AG09309 (cell line): ENCODE measurements at regions not wholly inside any gene's neighbourhood (a gene's known extent, or its start where the extent isn't known, plus 50 kb on each side); places are given as distances from the start of the nearest gene placed in this dataset.

ENCODE experiments used
- DNase-seq: peaks from one replicate; pipeline ENCODE4 v3.0.0-alpha.2; 2010; ENCODE audit warnings: low read depth
- H3K4me3 ChIP-seq: 2 replicates; pipeline ENCODE4 v1.5.1; 2011; ENCODE audit warnings: mild to moderate bottlenecking, low read depth, low read length, moderate library complexity; ENCODE audit not compliant: control insufficient read depth
- TF ChIP-seq, protein P1 (sequence below): IDR thresholded peaks from 2 replicates; pipeline ENCODE4 v1.5.1; 2011; ENCODE audit warnings: mild to moderate bottlenecking, low read depth, low read length, inconsistent platforms; ENCODE audit not compliant: insufficient read depth, control insufficient read depth; ENCODE audit errors: missing control alignments

GRCh38 chr1:221122501-221122900 lies 243.3 kb downstream of the HLX start:
- H3K4me3 ChIP-seq, result no peak overlapping the region
- TF ChIP-seq, protein P1, sequence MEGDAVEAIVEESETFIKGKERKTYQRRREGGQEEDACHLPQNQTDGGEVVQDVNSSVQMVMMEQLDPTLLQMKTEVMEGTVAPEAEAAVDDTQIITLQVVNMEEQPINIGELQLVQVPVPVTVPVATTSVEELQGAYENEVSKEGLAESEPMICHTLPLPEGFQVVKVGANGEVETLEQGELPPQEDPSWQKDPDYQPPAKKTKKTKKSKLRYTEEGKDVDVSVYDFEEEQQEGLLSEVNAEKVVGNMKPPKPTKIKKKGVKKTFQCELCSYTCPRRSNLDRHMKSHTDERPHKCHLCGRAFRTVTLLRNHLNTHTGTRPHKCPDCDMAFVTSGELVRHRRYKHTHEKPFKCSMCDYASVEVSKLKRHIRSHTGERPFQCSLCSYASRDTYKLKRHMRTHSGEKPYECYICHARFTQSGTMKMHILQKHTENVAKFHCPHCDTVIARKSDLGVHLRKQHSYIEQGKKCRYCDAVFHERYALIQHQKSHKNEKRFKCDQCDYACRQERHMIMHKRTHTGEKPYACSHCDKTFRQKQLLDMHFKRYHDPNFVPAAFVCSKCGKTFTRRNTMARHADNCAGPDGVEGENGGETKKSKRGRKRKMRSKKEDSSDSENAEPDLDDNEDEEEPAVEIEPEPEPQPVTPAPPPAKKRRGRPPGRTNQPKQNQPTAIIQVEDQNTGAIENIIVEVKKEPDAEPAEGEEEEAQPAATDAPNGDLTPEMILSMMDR, result no peak
- no peak for DNase-seq

- TF ChIP-seq, protein P1, result no peak
Measured at GRCh38 chr1:221125976-221126375, 246.7 kb downstream of the HLX start.

GRCh38 chr1:221137666-221138065 lies 258.4 kb downstream of the HLX start:
- no peak overlapping the region for H3K4me3 ChIP-seq
- TF ChIP-seq, protein P1, result no peak
- DNase-seq, result no peak

More at GRCh38 chr1:221125976-221126375, 246.7 kb downstream of the HLX start:
- DNase-seq, result no peak
- H3K4me3 ChIP-seq, result no peak overlapping the region

DNA sequence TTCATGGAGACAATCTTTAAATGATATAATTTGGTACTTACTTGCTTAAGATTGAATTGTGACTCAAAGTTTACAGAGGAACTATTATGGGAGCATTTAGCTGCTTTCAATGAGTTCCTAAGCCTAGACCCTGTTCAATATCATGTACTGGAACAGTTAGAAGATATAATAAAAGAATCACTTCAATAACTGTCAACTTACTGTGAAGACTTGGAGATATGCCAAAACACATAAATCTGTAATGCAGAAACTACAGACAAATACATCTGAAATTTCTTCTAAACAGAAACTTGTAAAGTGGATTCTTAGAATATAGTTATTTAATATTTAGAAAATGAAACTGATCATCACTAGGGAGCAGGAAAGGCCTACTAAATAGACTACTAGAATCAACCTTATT lies 259.3 kb downstream of the HLX start:
- no peak for DNase-seq
- TF ChIP-seq, protein P1, result no peak

DNA sequence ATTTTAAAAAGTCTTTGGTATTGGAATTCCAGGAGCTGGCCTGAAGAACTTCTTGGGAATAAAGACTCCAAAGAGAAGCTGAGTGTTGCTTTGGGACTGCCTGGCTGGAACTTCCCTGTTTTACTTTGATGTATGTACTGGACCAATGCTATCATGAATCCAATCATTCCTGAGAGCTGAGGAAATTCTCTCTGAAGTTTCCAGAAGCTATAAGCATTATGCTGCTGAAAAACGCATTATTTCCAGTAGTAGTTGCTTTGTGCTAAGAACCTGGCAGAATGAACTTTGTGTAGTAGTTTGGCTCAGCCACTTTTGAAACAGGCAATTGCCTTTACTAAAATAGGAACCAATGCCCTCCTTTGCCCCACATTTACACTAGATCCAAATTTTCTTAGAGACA lies 260.7 kb downstream of the HLX start:
- no peak for DNase-seq
- TF ChIP-seq, protein P1, result no peak
- no peak overlapping the region for H3K4me3 ChIP-seq

More for the DNA sequence above, 259.3 kb downstream of the HLX start:
- H3K4me3 ChIP-seq, result no peak overlapping the region

- TF ChIP-seq, protein P1, result no peak
- DNase-seq, result no peak
- no peak overlapping the region for H3K4me3 ChIP-seq
Measured at GRCh38 chr1:221141096-221141495, 261.9 kb downstream of the HLX start.

DNA sequence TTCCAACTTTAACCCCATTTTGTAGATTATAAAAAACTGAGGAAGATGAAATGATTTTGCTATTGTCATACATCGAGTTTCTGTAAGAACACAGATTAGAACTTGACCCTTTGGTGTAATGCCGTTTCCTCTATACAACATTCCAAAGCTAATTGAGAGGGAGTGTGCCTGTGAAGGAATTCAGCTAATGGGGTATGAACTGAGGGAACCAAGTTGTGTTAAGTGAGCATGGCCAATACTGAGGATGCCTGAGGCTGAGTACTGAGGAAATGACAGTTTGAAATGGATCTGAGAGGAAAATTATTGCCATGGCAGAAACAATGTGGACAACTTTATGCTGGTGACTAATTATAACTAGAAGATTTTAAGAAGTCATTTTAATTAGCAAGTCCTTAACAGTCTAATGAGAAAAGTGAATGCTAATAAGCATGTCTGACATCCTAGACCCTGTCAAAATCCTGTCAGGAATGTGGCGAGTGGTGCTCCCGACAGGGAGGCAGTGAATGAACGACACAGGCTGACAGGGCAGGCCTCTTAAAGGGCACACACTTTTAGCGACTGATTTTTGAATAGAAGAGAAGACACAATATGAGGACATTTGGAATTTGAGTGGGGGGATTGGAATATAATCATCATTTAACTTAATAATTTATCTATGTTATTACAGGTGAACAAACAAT lies 262.5 kb downstream of the HLX start:
- no peak for DNase-seq
- no peak overlapping the region for H3K4me3 ChIP-seq
- TF ChIP-seq, protein P1, result no peak
